Activated naive CD4-positive, alpha-beta T cell treated with anti-CD3 and anti-CD28 coated beads, Interleukin-2, amount 50 U/mL, for 16 hours (primary cell): ENCODE measurements at regions not wholly inside any gene's neighbourhood (a gene's known extent, or its start where the extent isn't known, plus 50 kb on each side); places are given as distances from the start of the nearest gene placed in this dataset.
"Not testable (repeated sequence)": the region's sequence is repeated elsewhere in the genome, so short reads cannot be mapped to it uniquely, and the experiment has no call there.

Experiments
- DNase-seq: peaks from one replicate; pipeline ENCODE4 v3.0.0-alpha.2; 2020

DNA sequence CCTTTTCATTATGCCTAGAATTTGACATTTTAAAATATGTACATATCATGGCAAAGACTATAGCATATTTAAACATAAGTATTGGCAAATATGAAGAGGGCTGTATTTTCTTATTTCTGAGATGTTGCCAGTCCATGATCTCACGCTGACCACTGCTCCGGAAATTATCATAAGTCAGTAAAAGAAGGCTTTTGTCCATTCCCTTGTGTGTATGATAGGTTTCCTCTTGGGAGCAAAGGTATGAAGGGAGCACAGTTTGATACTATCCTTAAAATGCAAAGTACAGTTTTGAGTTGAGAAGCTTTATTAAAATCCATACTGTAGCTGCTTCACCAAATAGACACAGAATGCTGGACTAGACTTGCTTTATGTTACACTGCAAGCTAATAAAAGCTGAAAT lies 52.6 kb upstream of the AGA start:
- no peak for DNase-seq

DNA sequence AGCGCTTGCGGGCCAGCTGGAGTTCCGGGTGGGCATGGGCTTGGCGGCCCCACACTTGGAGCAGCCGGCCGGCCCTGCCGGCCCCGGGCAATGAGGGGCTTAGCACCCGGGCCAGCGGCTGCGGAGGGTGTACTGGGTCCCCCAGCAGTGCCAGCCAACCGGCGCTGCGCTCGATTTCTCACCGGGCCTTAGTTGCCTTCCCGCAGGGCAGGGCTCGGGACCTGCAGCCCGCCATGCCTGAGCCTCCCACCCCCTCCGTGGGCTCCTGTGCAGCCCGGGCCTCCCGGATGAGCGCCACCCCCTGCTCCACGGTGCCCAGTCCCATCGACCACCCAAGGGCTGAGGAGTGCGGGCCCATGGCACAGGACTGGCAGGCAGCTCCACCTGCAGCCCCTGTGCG lies 53.4 kb upstream of the AGA start:
- not testable (repeated sequence) for DNase-seq

DNA sequence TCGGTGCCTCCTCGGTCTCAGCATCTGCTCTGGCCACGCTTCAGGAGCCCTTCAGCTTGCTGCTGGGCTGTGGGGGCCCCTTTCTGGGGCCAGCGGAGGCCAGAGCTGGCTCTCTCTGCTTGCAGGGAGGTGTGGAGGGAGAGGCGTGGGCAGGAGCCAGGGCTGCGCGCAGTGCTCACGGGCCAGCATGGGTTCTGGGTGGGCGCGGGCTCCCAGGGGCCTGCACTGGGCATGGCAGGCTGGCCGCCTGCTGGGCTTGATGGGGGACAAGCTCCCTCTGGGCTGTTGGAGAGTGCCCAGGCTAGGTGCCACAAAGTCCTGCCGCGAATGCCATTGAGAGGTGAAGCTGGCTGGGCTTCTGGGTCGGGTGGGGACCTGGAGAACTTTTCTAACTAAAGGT lies 57.3 kb upstream of the AGA start:
- no peak for DNase-seq

DNA sequence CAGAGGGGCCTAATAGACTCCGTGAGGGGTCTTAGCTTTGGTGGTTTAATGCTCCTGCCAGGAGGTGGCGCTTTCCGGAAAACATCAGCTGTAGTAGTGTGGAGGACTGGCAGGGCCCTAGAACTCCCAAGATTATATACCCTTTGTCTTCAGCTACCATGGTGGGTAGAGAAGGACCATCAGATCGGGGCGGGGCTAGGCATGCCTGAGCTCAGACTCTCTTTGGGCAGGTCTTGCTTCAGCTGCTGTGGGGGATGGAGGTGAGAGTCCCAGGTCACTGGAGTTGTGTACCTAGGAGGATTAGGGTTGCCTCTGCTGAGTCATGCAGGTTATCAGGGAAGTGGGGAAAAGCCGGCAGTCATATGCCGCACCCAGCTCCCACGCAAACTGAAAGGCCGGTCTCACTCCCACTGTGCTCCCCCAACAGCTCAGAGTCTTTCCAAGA lies 63.0 kb upstream of the AGA start:
- DNase-seq = no peak

DNA sequence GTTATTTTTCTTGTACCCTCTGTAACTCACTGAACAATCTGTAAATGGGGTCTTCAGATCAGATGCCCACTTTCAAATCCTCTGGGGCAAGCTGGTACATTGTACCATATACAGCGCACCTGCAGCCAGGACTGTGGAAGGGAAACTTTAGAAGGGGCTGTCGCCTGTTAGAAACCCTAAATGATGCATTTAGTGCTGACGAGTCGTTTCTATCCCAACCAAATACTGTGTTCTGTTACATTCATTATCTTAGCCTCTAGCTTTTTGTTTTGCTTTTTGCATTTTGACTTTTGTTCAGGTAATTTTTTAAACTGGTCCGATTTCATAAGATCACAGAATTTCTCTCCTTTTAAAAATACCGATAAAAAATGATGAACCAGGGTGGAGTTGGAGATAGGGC lies 66.4 kb upstream of the AGA start:
- no peak for DNase-seq

DNA sequence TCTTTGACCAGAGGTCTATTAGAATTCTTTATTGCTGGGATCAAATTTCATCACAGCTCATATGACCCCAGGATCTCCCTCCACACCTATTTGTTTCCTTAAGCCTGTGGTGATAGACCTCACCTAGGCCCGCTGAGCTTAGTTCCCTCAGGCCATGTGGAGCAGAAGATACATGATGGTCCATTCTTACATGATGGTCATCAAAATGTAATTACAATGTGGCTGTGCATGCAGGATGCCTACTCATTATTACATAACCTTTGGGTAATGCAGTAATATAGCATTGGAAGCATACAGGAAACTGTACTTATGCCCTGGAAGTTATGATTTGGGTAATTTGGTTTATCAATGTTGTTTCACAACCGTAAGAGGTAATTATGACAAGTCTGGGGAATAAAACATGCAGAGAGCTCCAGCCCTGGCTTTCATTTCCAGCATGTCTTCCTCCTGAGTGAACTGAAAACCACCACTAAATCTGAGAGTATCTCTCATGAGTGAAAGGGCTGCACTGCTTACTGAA lies 67.0 kb upstream of the AGA start:
- DNase-seq = no peak

DNA sequence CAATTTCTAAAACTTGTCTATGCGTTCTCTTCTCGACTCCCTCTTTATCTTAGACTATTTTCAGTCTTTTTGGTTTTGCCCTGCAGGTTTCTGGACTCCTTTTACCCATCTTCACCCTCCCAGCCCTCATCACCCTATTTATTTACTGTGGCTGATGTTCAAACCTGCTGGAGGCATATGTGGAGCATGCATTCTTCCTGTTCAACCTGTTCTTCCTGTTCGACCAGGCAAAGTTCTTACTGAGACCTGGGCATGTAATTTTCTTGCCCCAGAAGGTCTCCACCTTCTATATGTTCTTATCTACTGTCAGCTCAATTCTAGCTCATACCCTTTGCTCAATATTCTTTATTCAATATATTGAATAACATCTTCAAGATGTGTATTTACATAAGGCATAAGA lies 69.4 kb upstream of the AGA start:
- DNase-seq = no peak

DNA sequence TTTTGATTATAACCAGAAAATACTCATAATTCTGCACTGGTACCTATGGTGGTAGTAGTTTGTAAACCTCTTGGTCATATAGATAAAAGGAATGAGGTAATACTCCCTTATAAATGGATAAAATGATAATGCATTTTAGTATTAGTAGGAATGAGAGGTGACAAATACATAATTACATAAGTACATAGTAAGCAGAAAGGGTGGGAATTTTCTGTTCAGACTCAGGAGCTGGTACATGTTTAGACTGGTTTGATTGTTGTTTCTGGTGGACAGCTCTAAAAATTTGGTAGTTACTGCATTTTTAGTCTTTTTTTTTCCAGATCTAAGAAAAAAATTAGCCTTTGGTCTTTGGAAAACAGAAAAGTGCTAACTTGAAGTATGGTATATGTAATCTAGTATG lies 70.4 kb upstream of the AGA start:
- DNase-seq = no peak

DNA sequence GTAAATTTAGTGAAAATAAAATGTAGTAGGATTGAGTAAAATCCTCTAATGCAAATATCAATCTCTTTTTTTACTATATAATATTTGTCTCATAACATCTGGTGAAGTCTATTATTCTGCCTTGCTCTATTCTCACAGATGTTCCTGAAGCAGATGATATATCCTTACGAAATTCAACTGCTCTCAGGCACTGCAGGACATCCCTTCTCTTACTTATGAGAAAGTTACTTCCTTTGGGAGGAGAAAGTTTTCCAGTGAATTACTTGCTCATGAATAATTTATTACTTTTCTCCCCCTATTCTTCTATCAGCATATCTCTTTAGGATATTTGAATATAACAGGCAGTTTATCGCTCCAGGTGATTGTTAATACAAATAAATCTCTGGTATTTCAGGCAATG lies 75.6 kb upstream of the AGA start:
- no peak for DNase-seq

DNA sequence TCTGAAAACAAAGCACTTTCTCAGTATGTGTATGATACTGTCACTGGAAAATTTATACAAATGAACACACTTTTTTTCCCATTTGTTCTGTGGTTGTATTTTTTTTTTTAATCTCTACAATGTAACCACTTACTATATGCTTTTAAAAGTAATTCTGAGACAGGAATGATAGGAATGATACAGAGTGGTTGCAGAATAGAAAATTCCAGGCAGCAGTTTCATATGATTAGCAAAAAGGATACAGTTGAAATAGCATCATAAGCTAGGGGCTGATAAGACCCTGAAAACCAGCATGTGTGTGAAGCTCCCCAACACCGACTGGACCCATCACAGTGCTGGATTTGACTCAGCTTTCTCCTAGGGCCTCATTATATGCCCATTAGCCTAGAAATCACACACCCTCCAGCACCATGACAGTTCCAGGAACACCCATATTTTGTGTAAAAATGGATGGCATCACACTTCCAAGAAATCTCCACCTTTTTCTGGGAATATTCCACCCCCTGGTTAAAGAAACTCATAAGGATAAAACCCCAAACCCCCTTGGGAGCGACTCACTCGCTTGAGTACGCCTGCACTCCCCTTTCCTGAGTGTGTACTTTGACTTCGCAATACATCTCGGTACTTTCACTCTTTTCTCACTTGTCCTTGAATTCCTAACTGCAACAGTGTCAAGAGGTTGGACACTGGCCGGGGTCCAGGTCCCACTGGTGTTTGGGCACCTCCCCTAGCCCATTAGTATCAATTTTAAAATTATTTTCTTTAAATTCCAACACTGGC lies 77.4 kb upstream of the AGA start:
- no peak for DNase-seq

DNA sequence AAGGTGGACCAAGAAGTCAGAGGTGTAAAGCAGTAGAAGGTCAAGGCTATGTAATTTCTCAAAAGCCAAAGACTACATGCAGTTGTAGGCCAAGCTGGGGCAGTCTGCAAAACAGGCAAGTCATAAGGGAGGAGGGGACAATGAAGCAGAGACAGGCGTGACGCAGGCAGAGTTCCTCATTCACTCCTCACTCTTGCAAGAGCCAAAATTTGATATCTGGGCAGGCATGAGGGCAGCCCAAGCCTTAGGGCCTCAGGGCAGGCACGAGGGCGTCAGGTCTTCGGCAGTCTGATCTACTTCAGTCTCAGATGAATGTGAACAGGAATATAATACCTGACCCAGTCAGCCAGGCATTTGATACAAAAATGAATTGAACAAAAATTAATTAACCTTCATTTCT lies 86.4 kb upstream of the AGA start:
- DNase-seq = no peak

DNA sequence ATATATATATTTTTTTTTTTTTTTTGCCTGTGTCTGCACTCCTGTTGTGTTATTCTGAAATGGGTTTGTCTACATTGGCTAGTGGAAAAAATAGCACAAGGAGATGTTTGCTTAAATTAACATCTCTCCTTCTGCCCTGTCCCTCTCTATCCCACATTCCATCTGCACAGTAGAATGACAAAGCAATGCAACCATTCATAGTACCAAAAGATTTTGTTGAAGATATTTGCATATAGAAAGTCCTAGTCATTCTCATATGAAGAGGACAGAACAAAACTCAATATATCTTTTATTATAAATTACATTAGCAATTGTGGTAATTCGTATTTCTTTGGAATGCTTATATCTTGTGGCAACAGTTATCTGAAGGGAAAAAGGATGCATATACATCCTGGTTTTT lies 88.3 kb upstream of the AGA start:
- no peak for DNase-seq

DNA sequence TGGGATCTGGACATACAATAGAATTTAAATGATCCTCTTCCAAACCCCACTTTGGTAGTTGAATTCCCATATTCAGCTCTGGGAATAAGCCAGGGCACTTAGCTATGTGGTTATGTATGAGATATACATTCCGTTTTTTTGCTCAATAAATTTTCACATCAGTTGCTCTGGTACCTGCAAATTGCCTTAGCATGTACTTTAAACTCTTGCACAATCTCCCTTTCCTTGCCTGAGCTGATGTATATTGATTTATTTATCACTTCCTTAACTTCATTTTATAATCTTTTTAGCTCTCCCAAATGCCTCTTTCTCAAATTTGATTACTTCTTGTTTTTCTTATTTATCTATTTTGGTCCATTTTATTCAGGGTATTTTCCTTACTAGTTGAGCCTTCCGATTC lies 90.1 kb upstream of the AGA start:
- no peak for DNase-seq

DNA sequence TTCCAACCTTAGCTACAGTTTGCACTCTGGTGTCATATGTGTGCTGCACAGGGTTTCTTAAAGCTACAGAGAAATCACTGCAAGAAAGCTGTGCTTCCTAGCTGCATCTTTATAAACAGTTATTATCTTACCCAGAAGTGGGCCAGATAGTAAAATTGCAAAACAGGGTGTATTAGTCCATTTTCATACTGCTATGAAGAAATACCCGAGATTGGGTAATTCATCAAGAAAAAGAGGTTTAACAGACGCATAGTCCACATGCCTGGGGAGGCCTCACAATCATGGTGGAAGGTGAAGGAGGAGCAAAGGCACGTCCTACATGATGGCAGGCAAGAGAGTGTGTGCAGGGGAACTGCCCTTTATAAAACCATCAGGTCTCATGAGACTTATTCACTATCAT lies 92.6 kb upstream of the AGA start:
- not testable (repeated sequence) for DNase-seq

DNA sequence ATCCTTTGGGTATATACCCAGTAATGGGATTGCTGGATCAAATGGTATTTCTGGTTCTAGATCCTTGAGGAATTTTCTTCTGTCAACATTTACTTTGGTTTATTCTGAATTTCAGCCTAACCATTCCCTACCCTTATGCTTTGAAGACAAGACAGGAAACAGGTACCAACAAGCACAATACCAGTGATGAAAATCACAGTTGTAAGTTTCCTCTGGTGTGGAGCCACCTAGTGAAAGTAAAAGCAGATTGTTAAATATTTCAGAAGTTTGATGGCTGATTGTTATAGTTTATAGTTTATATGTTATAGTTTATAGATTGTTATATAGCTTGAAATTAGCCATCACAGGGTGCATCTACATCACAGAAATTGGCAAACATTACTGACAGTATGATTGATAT lies 104.5 kb upstream of the AGA start:
- no peak for DNase-seq

DNA sequence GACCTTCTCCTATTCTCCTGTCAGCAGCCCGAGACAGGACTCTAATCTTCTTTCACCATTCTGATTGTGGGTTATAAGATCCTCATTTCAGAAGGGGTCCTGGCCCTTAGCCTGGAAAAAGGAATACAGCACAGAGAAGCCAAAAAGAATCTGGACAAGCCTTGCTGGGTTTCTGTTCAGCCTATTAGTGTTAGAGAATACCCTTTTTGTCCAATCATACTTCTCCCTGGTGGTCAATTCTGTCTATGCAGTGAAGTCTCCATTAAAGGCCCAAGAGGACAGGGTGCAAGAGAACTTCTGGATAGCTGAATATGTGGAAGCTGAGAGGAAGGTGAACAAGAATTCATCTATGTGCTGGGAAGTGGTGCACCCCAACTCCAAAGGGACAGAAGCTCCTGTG lies 105.7 kb upstream of the AGA start:
- DNase-seq = no peak

DNA sequence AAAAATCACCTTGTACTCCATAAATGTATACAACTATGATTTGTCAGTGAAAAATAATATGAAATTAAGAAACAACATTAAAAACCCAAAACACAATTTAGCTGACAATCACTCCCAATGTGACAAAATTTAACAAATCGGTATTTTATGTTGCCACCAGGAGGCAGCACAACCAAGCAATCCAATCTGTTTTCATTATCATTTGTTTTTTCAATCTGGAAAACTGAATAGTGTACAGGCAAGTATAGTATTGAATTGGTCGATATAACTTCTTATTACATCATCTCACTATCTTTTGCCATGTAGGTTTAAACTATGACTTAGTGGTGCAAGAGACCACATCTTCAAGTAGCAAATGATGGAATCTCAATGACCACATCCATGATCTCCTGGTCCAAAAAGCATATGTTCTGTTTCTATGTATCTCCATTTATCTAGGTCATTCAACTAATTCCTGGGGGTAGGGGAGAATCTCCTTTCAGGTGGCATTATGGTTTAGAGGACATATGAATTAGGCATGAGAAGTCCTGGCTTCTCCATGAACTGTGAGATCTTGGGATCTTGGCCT lies 112.9 kb upstream of the AGA start:
- no peak for DNase-seq

DNA sequence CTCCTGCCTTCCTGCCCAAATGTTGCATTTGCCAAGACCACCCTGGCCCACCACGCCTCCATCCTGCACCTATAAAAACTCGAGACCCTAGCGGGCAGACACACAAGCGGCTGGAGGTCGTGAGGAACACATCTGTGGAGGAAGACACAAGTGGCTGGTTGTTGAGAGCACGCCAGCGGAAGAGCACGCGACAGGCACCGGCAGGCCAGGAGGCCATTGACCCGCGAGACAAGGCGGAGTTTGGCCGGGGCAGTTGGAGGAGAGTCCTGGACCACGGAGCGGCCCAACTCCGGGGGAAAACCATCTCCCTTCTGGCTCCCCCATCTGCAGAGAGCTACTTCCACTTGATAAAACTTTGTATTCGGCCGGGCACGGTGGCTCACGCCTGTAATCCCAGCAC lies 115.2 kb upstream of the AGA start:
- DNase-seq = no peak

DNA sequence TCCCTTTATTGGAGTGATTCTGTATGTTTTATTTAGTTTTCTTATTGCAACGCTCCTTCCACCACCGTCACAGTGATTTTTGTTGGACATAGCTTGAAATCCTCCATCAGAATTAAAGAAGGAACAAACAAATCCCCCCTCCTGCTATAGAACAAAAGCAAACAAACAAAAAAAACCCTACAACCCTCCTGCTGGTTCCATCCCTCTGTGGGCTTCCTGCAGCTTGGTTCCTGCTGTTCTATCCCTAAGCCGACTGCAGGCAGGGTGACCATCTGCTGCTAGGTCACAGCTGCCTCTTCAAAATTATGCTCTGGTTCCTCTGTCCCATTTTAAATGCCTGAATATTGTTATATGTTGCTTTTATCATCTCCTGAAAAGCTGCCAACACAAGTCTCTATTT lies 116.8 kb upstream of the AGA start:
- no peak for DNase-seq

DNA sequence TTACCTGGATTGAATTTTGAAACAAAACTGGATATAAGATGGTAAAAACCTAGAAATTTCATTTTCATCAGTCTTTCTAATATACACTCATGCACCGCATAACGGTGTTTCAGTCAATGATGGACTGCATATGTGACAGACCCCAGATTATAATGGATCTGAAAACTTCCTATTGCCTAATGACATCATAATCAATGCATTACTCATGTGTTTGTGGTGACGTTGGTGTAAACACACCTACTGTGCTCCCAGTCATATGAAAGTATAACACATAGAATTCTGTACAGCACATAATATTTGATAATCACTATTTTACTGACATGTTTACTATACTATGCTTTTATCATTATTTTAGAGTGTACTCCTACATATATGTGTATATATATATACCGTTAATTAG lies 119.9 kb upstream of the AGA start:
- DNase-seq = no peak

DNA sequence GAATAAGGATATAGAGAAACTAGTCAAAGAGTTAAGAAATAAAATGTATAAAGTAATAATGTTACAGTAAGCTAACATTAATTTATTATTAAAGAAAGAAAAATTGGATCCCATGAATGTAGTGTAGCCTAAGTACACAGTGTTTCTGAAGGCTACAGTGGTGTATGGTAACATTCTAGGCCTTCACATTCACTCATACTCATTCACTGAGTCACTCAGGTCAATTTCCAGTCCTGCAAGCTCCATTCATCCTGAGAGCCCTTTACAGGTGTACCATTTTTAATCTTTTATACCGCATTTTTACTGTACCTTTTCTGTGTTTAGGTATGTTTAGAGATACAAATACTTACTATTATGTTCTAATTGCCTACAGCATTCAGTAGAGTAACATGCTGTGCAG lies 120.6 kb upstream of the AGA start:
- DNase-seq = no peak

DNA sequence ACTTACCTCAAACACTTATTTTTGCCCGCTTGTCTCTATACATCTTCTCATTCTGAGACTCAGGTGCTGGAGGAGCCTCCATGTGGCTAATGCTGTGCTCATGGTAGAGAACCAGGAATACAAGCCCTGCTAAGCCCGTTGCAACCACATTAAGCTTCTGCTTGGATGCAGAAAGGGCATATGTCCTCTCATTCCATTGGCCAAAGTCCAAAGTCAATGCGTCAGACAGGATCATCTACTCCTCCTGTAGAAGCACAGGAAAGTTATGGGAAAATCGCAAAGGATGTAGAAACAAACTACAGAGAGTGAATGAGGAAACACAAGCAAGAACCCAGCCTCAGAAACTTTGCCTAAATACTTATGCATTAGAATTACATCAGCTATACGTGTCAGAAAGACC lies 124.5 kb upstream of the AGA start:
- DNase-seq = no peak

DNA sequence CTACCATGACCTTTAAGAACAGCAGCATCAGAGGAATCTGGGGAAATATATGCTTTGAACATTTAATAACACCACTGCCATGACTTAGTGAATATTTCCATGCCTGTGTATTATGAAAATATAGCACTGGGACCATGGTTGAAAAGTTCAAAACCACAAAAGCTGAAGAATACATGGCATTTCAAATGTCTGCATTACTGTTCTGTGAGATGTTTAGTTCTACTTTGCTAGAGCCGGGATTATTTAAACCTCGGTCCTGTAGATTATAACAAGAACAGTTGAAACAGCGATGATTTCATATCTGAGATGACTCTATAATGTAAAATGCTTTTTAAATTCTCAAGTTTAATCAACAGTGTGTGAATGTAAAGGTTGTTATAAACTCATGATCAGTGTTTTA lies 126.7 kb upstream of the AGA start:
- DNase-seq = no peak

DNA sequence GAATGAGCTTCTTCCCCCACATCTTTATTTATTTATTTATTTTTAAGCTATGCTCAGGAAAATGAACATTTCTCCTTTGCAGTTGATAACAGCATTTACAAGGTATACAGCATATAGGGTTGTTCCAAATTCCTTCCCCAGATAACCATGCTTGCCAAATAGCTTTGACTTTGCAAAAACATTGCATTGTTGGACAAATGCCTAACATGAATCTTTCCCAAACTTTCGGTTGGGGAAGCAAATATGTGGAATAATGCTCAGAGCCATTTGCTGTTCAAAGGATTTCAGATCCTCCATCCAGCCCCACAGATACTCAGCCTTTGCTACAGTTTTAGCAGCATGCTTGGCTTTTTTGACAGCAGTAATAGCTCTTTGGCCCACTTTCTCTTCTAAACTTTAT lies 127.2 kb upstream of the AGA start:
- DNase-seq = no peak

DNA sequence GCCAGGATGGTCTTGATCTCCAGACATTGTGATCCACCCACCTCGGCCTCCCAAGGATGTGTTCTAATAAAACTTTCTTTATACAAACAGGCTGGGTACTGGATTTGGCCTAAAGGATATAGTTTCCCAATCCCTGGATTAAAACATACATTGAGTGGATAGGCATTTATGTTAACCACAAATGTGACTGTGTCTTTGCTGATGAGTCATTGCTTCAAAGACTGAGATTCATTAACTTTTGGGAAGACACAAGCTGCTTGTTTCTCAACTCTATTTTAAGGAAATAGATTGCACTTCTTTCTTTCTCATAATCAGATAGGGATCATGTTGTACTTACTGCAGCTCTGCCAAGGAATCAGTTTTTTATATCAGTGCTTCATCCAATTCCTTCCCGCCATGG lies 131.3 kb upstream of the AGA start:
- DNase-seq = no peak
